ENCODE measurements at regions not wholly inside any gene's neighbourhood (a gene's known extent, or its start where the extent isn't known, plus 50 kb on each side); places are given as distances from the start of the nearest gene placed in this dataset.
A peak's percentile ranks its signal among the peaks of the same experiment; 100 is the strongest.

GRCh38 chr2:193590831-193591230 is 1396.1 kb upstream of the TMEFF2 start:
- H3K4me3 ChIP-seq (ENCODE audit: low read depth, low read length), result no peak overlapping the region
- no peak for TF ChIP-seq CTCF (IDR thresholded peaks at IDR 0.05; ENCODE audit: borderline replicate concordance, insufficient read depth, low read depth, low read length)

GRCh38 chr2:193584522-193584938 is 1389.8 kb upstream of the TMEFF2 start:
- no peak overlapping the region for H3K4me3 ChIP-seq (ENCODE audit: low read depth, low read length)

GRCh38 chr2:193583638-193584400 is 1389.1 kb upstream of the TMEFF2 start:
- TF ChIP-seq CTCF (IDR thresholded peaks at IDR 0.05; ENCODE audit: borderline replicate concordance, insufficient read depth, low read depth, low read length), result no peak
- no peak overlapping the region for H3K4me3 ChIP-seq (ENCODE audit: low read depth, low read length)

More at GRCh38 chr2:193584522-193584938, 1389.8 kb upstream of the TMEFF2 start:
- TF ChIP-seq CTCF (IDR thresholded peaks at IDR 0.05; ENCODE audit: borderline replicate concordance, insufficient read depth, low read depth, low read length), result peak; percentile 67

- TF ChIP-seq CTCF (IDR thresholded peaks at IDR 0.05; ENCODE audit: borderline replicate concordance, insufficient read depth, low read depth, low read length), result no peak
- H3K4me3 ChIP-seq (ENCODE audit: low read depth, low read length), result no peak overlapping the region
Observed at GRCh38 chr2:193581807-193582206, 1387.1 kb upstream of the TMEFF2 start.

GRCh38 chr2:193580176-193580950 is 1385.6 kb upstream of the TMEFF2 start:
- no peak for TF ChIP-seq CTCF (IDR thresholded peaks at IDR 0.05; ENCODE audit: borderline replicate concordance, insufficient read depth, low read depth, low read length)
- H3K4me3 ChIP-seq (ENCODE audit: low read depth, low read length), result no peak overlapping the region

GRCh38 chr2:193566886-193567285 is 1372.2 kb upstream of the TMEFF2 start:
- H3K4me3 ChIP-seq (ENCODE audit: low read depth, low read length), result no peak overlapping the region
- no peak for TF ChIP-seq CTCF (IDR thresholded peaks at IDR 0.05; ENCODE audit: borderline replicate concordance, insufficient read depth, low read depth, low read length)
